ENCODE measurements at regions not wholly inside any gene's neighbourhood (a gene's known extent, or its start where the extent isn't known, plus 50 kb on each side); places are given as distances from the start of the nearest gene placed in this dataset.
A peak's percentile ranks its signal among the peaks of the same experiment; 100 is the strongest.

DNA sequence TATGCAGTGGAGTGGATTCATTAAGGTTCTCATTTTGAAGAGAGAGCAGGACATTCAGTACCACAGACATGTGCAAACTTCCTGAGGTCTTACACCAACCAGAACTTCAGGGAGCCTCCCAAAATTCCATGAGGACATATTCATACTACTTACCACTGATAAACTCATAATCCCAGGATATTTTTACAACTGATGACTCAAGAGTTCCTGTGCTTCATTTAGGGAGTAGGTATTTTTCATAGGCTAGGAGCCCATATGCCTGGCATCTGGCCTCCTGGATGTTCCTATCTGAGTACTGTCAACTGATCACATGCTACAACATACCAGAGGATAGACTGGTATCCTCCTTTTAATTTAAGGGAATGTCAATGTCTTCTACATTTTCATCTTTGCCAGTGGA, 578.0 kb downstream of the EFNA5 start:
- no peaks in the 10 kb centered on the region for H4K20me1 ChIP-seq (replicated peaks; ENCODE audit: control insufficient read depth, extremely low read depth, insufficient read depth, low read length)
- no peaks in the 10 kb centered on the region for H3K4me1 ChIP-seq (ENCODE audit: control insufficient read depth, extremely low read depth, insufficient read depth, low read length)
- H3K27me3 ChIP-seq (ENCODE audit: control insufficient read depth in 2 of 2, insufficient read depth in 2 of 2, low read length in 2 of 2), result no peaks in the 10 kb centered on the region
- H3K9ac ChIP-seq (replicated peaks; ENCODE audit: extremely low read depth, insufficient read depth, low read length), result no peak overlapping the region
- DNase-seq (ENCODE audit: low read depth, low spot score), result no peak
- no peak overlapping the region for H3K27ac ChIP-seq (ENCODE audit: insufficient read depth, low read depth, low read length)
- FAIRE-seq, result no peak
- intact Hi-C loops (cut with micrococcal nuclease) (no loop called here), dilution Hi-C loops (cut with MboI; ENCODE audit: extremely low pct_ligation_motif_present, low sequenced_read_pairs) (no loop called here)
- no peak overlapping the region for H3K4me2 ChIP-seq (ENCODE audit: insufficient read depth, low read length)
- no peaks in the 10 kb centered on the region for H3K36me3 ChIP-seq (ENCODE audit: control insufficient read depth in 2 of 2, extremely low read depth in 1 of 2, insufficient read depth in 2 of 2, low read length in 2 of 2)
- ChIA-PET CTCF (no interaction called here), POLR2A (no interaction called here)
- H3K79me2 ChIP-seq (ENCODE audit: control insufficient read depth, insufficient read depth, low read length), result no peaks in the 10 kb centered on the region
- no TSS peak for BruUV-seq (replicated peaks)
- no peak overlapping the region for H2AFZ ChIP-seq (ENCODE audit: low read depth, low read length)
- no peaks in the 10 kb centered on the region for H3K9me1 ChIP-seq (replicated peaks; ENCODE audit: control insufficient read depth, extremely low read depth, insufficient read depth, low read length)
- H3K9me3 ChIP-seq (replicated peaks; ENCODE audit: control insufficient read depth, insufficient read depth, low read length), result no peaks in the 10 kb centered on the region
- TF ChIP-seq FOS (IDR thresholded peaks at IDR 0.05; ENCODE audit: borderline replicate concordance, insufficient read depth, low read length) (peak; percentile 23), EZH2 (IDR thresholded peaks at IDR 0.05; ENCODE audit: borderline replicate concordance, low read depth, low read length, severe bottlenecking) (no peak)
- H3K4me3 ChIP-seq (replicated peaks in 1 of 3; ENCODE audit: insufficient read depth in 1 of 3, low read depth in 1 of 3, low read length in 3 of 3), result no peak overlapping the region

GRCh38 chr5:107090506-107090905, 580.2 kb downstream of the EFNA5 start:
- Histone ChIP-seq H3K79me2 (ENCODE audit: control insufficient read depth, insufficient read depth, low read length) (no peaks in the 10 kb centered on the region), H3K36me3 (ENCODE audit: control insufficient read depth in 2 of 2, extremely low read depth in 1 of 2, insufficient read depth in 2 of 2, low read length in 2 of 2) (no peaks in the 10 kb centered on the region), H3K9ac (replicated peaks; ENCODE audit: extremely low read depth, insufficient read depth, low read length) (no peak overlapping the region), H3K27ac (ENCODE audit: insufficient read depth, low read depth, low read length) (no peak overlapping the region), H2AFZ (ENCODE audit: low read depth, low read length) (no peak overlapping the region), H3K4me1 (ENCODE audit: control insufficient read depth, extremely low read depth, insufficient read depth, low read length) (no peaks in the 10 kb centered on the region), H4K20me1 (replicated peaks; ENCODE audit: control insufficient read depth, extremely low read depth, insufficient read depth, low read length) (no peaks in the 10 kb centered on the region), H3K27me3 (ENCODE audit: control insufficient read depth in 2 of 2, insufficient read depth in 2 of 2, low read length in 2 of 2) (no peaks in the 10 kb centered on the region), H3K4me2 (ENCODE audit: insufficient read depth, low read length) (no peak overlapping the region), H3K9me1 (replicated peaks; ENCODE audit: control insufficient read depth, extremely low read depth, insufficient read depth, low read length) (no peaks in the 10 kb centered on the region), H3K4me3 (replicated peaks in 1 of 3; ENCODE audit: insufficient read depth in 1 of 3, low read depth in 1 of 3, low read length in 3 of 3) (no peak overlapping the region), H3K9me3 (replicated peaks; ENCODE audit: control insufficient read depth, insufficient read depth, low read length) (no peaks in the 10 kb centered on the region)
- no peak for TF ChIP-seq CTCF (IDR thresholded peaks at IDR 0.05; ENCODE audit: extremely low read depth in 1 of 2, insufficient read depth in 1 of 2, low read depth in 1 of 2, low read length in 2 of 2)
- TF ChIP-seq GATA2 (IDR thresholded peaks at IDR 0.05; ENCODE audit: insufficient read depth, insufficient read length, low read depth, low read length), result no peak
- TF ChIP-seq POLR2AphosphoS5 (IDR thresholded peaks at IDR 0.05; ENCODE audit: insufficient read depth, low read depth, low read length), result no peak
- TF ChIP-seq FOS (IDR thresholded peaks at IDR 0.05; ENCODE audit: borderline replicate concordance, insufficient read depth, low read length), result no peak
- no peak for TF ChIP-seq MYC (IDR thresholded peaks at IDR 0.05; ENCODE audit: low read depth, low read length)
- TF ChIP-seq JUN (IDR thresholded peaks at IDR 0.05; ENCODE audit: borderline replicate concordance, insufficient read depth, insufficient read length, low read depth), result no peak
- TF ChIP-seq EZH2 (IDR thresholded peaks at IDR 0.05; ENCODE audit: borderline replicate concordance, low read depth, low read length, severe bottlenecking), result no peak
- TF ChIP-seq, protein P1, sequence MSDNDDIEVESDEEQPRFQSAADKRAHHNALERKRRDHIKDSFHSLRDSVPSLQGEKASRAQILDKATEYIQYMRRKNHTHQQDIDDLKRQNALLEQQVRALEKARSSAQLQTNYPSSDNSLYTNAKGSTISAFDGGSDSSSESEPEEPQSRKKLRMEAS (IDR thresholded peaks at IDR 0.05; ENCODE audit: insufficient read depth, insufficient read length), result no peak
- TF ChIP-seq POLR2A (IDR thresholded peaks at IDR 0.05; ENCODE audit: low read depth, low read length), result no peak
- dilution Hi-C loops (cut with MboI; ENCODE audit: extremely low pct_ligation_motif_present, low sequenced_read_pairs), result no loop called here
- BruUV-seq (replicated peaks), result no TSS peak
- CTCF ChIA-PET, result no interaction called here
- peak; percentile 57 for FAIRE-seq
- POLR2A ChIA-PET, result no interaction called here
- intact Hi-C loops (cut with micrococcal nuclease), result no loop called here
- peak; percentile 12 for DNase-seq (ENCODE audit: low read depth, low spot score)

All from endothelial cell of umbilical vein (primary cell).